ENCODE measurements at regions not wholly inside any gene's neighbourhood (a gene's known extent, or its start where the extent isn't known, plus 50 kb on each side); places are given as distances from the start of the nearest gene placed in this dataset.

DNA sequence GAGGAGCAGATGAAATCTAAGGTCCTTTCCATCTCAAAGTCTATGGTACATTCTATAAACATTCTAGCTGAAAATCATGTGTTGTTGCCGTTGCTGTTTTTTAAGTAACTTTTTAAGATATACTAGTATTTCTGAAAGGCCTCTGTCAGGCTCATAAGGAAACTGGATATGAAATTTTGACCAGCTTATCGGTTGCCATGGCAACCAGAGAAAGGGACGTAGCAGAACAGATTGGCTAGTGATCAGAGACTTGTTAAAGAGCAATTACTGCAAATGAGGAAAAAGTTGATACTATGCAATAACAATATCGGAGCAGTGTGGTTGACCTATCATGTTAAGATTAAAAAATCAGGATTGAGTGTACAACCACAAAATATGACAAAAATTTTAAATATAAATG is 57.0 kb upstream of the RNF180 start:
- TF ChIP-seq, protein P1, sequence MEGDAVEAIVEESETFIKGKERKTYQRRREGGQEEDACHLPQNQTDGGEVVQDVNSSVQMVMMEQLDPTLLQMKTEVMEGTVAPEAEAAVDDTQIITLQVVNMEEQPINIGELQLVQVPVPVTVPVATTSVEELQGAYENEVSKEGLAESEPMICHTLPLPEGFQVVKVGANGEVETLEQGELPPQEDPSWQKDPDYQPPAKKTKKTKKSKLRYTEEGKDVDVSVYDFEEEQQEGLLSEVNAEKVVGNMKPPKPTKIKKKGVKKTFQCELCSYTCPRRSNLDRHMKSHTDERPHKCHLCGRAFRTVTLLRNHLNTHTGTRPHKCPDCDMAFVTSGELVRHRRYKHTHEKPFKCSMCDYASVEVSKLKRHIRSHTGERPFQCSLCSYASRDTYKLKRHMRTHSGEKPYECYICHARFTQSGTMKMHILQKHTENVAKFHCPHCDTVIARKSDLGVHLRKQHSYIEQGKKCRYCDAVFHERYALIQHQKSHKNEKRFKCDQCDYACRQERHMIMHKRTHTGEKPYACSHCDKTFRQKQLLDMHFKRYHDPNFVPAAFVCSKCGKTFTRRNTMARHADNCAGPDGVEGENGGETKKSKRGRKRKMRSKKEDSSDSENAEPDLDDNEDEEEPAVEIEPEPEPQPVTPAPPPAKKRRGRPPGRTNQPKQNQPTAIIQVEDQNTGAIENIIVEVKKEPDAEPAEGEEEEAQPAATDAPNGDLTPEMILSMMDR (conservative IDR thresholded peaks at IDR 0.05): no peak
- no peak for TF ChIP-seq ZFX (IDR thresholded peaks at IDR 0.05)
